ENCODE measurements at regions not wholly inside any gene's neighbourhood (a gene's known extent, or its start where the extent isn't known, plus 50 kb on each side); places are given as distances from the start of the nearest gene placed in this dataset.

GRCh38 chr4:79472693-79473438 lies 64.8 kb upstream of the GK2 start:
- TF ChIP-seq POLR2AphosphoS5 (IDR thresholded peaks at IDR 0.05) (no peak), POLR2A (IDR thresholded peaks at IDR 0.05) (no peak)
